SK-N-SH (cell line): ENCODE measurements at regions not wholly inside any gene's neighbourhood (a gene's known extent, or its start where the extent isn't known, plus 50 kb on each side); places are given as distances from the start of the nearest gene placed in this dataset.

Experiments used
- CHD2 ChIP-seq: fragments of 150-350 bp; IDR thresholded peaks from 2 replicates; pipeline ENCODE4 v1.6.1; 2018; ENCODE audit warnings: low read length; ENCODE audit not compliant: partially characterized antibody
- CTCF ChIP-seq: fragments of 200-600 bp; sonication (generic); IDR thresholded peaks from 2 replicates; pipeline ENCODE4 v1.6.1; 2017; ENCODE audit warnings: antibody characterized with exemption, mild to moderate bottlenecking, moderate library complexity
- ELF1 ChIP-seq: IDR thresholded peaks from 2 replicates; pipeline ENCODE4 v1.4.0; 2012
- FOXM1 ChIP-seq: IDR thresholded peaks from 2 replicates; pipeline ENCODE4 v1.4.0; 2012; ENCODE audit warnings: low read depth, mild to moderate bottlenecking
- GABPA ChIP-seq: IDR thresholded peaks from 2 replicates; pipeline ENCODE4 v1.4.0; 2012; ENCODE audit warnings: low read depth, mild to moderate bottlenecking
- PBX3 ChIP-seq: IDR thresholded peaks from 2 replicates; pipeline ENCODE4; 2012
- POLR2AphosphoS5 ChIP-seq: IDR thresholded peaks from 2 replicates; pipeline ENCODE4 v1.6.1; 2012; ENCODE audit warnings: low read depth, low read length
- RCOR1 ChIP-seq: fragments of 150-350 bp; IDR thresholded peaks from 2 replicates; pipeline ENCODE4 v1.6.1; 2017; ENCODE audit warnings: antibody characterized with exemption, low read length
- REST ChIP-seq: IDR thresholded peaks from 2 replicates; pipeline ENCODE4 v1.6.1; 2012; ENCODE audit warnings: mild to moderate bottlenecking, low read depth, low read length, moderate library complexity
- TAF1 ChIP-seq: IDR thresholded peaks from 2 replicates; pipeline ENCODE4 v1.6.1; 2012; ENCODE audit warnings: low read depth, mild to moderate bottlenecking, low read length, moderate library complexity, borderline replicate concordance
- TCF12 ChIP-seq: IDR thresholded peaks from 2 replicates; pipeline ENCODE4 v1.4.0; 2012
- USF2 ChIP-seq: fragments of 150-350 bp; IDR thresholded peaks from 2 replicates; pipeline ENCODE4 v1.6.1; 2017; ENCODE audit warnings: antibody characterized with exemption, low read length, low read depth, borderline replicate concordance
- YY1 ChIP-seq: IDR thresholded peaks from 2 replicates; pipeline ENCODE4 v1.4.0; 2012; ENCODE audit warnings: low read depth, mild to moderate bottlenecking
- TF ChIP-seq, protein P1 (sequence below): IDR thresholded peaks from 2 replicates; pipeline ENCODE4 v1.4.0; 2012; ENCODE audit warnings: low read depth

GRCh38 chr20:12161734-12162133 is 244.0 kb downstream of the BTBD3 start:
- TF ChIP-seq FOXM1 (no peak), USF2 (no peak), CHD2 (no peak), REST (no peak), CTCF (no peak), GABPA (no peak), PBX3 (no peak), ELF1 (no peak), YY1 (no peak), POLR2AphosphoS5 (no peak), TAF1 (no peak), TCF12 (no peak), RCOR1 (no peak)
- TF ChIP-seq, protein P1, sequence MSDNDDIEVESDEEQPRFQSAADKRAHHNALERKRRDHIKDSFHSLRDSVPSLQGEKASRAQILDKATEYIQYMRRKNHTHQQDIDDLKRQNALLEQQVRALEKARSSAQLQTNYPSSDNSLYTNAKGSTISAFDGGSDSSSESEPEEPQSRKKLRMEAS, result no peak
